Right lobe of liver (tissue), 6 donors: ENCODE measurements at regions not wholly inside any gene's neighbourhood (a gene's known extent, or its start where the extent isn't known, plus 50 kb on each side); places are given as distances from the start of the nearest gene placed in this dataset.
"Not testable (repeated sequence)": the region's sequence is repeated elsewhere in the genome, so short reads cannot be mapped to it uniquely, and the experiment has no call there.

Experiments
- ATAC-seq, 4 donors: fragments of 200-7000 bp; cut with Tn5 transposase; one replicate each; pipeline ENCODE4 v1.9.1; 2020; ENCODE audit warnings: mild to moderate bottlenecking in 4 of 4, moderate library complexity in 4 of 4
- DNase-seq, 3 donors: peaks; one replicate each; pipeline ENCODE4 v3.0.0-alpha.2; 2020
- H3K27ac ChIP-seq, 3 donors: fragments of 200-600 bp; one replicate each; pipeline ENCODE4 v1.8.0; 2022
- H3K27me3 ChIP-seq, 2 donors: fragments of 200-600 bp; one replicate each; pipeline ENCODE4 v1.8.0; 2022
- H3K36me3 ChIP-seq, 4 donors: fragments of 200-600 bp; sonication (generic) in 1 of 4; one replicate each; pipeline versions ENCODE4 v1.5.1 to v1.8.0; 2017 to 2022; ENCODE audit warnings: control low read depth in 1 of 4
- H3K4me1 ChIP-seq, 4 donors: fragments of 200-600 bp; sonication (generic) in 1 of 4; one replicate each; pipeline versions ENCODE4 v1.5.1 to v1.8.0; 2017 to 2022; ENCODE audit warnings: control low read depth in 1 of 4
- H3K4me3 ChIP-seq, 3 donors: fragments of 200-600 bp; one replicate each; pipeline ENCODE4 v1.8.0; 2022
- H3K9me3 ChIP-seq, 4 donors: fragments of 200-600 bp; sonication (generic) in 1 of 4; one replicate each; pipeline versions ENCODE4 v1.5.1 to v1.8.0; 2017 to 2022; ENCODE audit warnings: control low read depth in 1 of 4
- CTCF ChIP-seq, 4 donors: fragments of 200-600 bp in 3 of 4; fragments of 450-650 bp in 1 of 4; IDR thresholded peaks; one replicate each; pipeline versions ENCODE4 v1.5.1 to v1.8.0; 2016 to 2022; ENCODE audit warnings: antibody characterized with exemption in 4 of 4, mild to moderate bottlenecking in 2 of 4
- POLR2A ChIP-seq: fragments of 450-650 bp; IDR thresholded peaks from one replicate; pipeline ENCODE4 v1.6.1; 2017; ENCODE audit warnings: antibody characterized with exemption, mild to moderate bottlenecking
- WGBS: methylation state at CpG from one replicate; pipeline ENCODE4 v1.1.6; 2018; ENCODE audit warnings: low coverage, low lambda C conversion rate; ENCODE audit not compliant: insufficient coverage; ENCODE audit errors: missing lambda C conversion rate; 5-methylcytosine and 5-hydroxymethylcytosine counted together
- intact Hi-C, 2 donors: fragments of 100-400 bp; cut with DNase I; formaldehyde crosslinking; loops; one replicate each; pipeline versions ENCODE4 v1.11.2 to v1.14.1; 2022
- donor health status: DM: no; HTN: yes; CAD: no.
- donor health status: DM: no; HTN: no; CAD: no.
- donor health status: DM: no; HTN: no; CAD: no.
- donor health status: DM: no; HTN: yes; CAD: no.
- donor health status: DM: no; HTN: yes; CAD: no.

- DNase-seq (no peak), ATAC-seq (no peak)
- no peaks in the 10 kb centered on the region for H3K4me1 ChIP-seq
- no peak overlapping the region for H3K4me3 ChIP-seq
- H3K27me3 ChIP-seq: no peaks in the 10 kb centered on the region
- 69% methylated on average over 3 of the region's 3 CpGs for WGBS
- no peaks in the 10 kb centered on the region for H3K9me3 ChIP-seq
- no peak overlapping the region for H3K27ac ChIP-seq
- no peak for TF ChIP-seq CTCF (IDR thresholded peaks at IDR 0.05)
- no peak for TF ChIP-seq POLR2A
- intact Hi-C loops: no loop called here
- no peaks in the 10 kb centered on the region for H3K36me3 ChIP-seq
Observed at GRCh38 chr4:154123897-154124296, 335.0 kb upstream of the SFRP2 start.

- TF ChIP-seq POLR2A (no peak), CTCF (IDR thresholded peaks at IDR 0.05) (no peak)
- WGBS: 31% methylated on average over 3 of the region's 4 CpGs
- H3K27ac ChIP-seq: no peak overlapping the region
- DNase-seq: no peak
- intact Hi-C loops: no loop called here
- no peak overlapping the region for H3K4me3 ChIP-seq
- no peaks in the 10 kb centered on the region for H3K4me1 ChIP-seq
- H3K27me3 ChIP-seq: no peaks in the 10 kb centered on the region
- no peak for ATAC-seq
- no peaks in the 10 kb centered on the region for H3K36me3 ChIP-seq
- no peaks in the 10 kb centered on the region for H3K9me3 ChIP-seq
Observed at GRCh38 chr4:154120690-154121345, 331.9 kb upstream of the SFRP2 start.

GRCh38 chr4:154120006-154120676 lies 331.3 kb upstream of the SFRP2 start:
- intact Hi-C loops: no loop called here
- 79% methylated on average over 5 of the region's 5 CpGs for WGBS
- Histone ChIP-seq H3K27me3 (no peaks in the 10 kb centered on the region), H3K4me3 (no peak overlapping the region), H3K9me3 (no peaks in the 10 kb centered on the region), H3K36me3 (no peaks in the 10 kb centered on the region), H3K27ac (no peak overlapping the region), H3K4me1 (no peaks in the 10 kb centered on the region)
- TF ChIP-seq CTCF (IDR thresholded peaks at IDR 0.05) (no peak), POLR2A (no peak)
- DNase-seq (no peak), ATAC-seq (no peak)

GRCh38 chr4:154119317-154119716 lies 330.4 kb upstream of the SFRP2 start:
- Histone ChIP-seq H3K9me3 (no peaks in the 10 kb centered on the region), H3K27ac (no peak overlapping the region), H3K27me3 (no peaks in the 10 kb centered on the region), H3K36me3 (no peaks in the 10 kb centered on the region), H3K4me1 (no peaks in the 10 kb centered on the region), H3K4me3 (no peak overlapping the region)
- intact Hi-C loops: no loop called here
- ATAC-seq (peak in 2 of 4 donors; percentile 62 to 78), DNase-seq (no peak)
- TF ChIP-seq POLR2A (no peak), CTCF (IDR thresholded peaks at IDR 0.05) (peak in 2 of 4 donors; percentile 16 to 28)
- WGBS: 100% methylated on average over 1 of the region's 5 CpGs

GRCh38 chr4:154117726-154118125 lies 328.8 kb upstream of the SFRP2 start:
- H3K27ac ChIP-seq, H3K27me3 ChIP-seq, DNase-seq, intact Hi-C loops, ATAC-seq, H3K36me3 ChIP-seq, H3K4me1 ChIP-seq, H3K4me3 ChIP-seq, H3K9me3 ChIP-seq: not testable (repeated sequence)
- 77% methylated on average over 8 of the region's 9 CpGs for WGBS
